ENCODE measurements at regions not wholly inside any gene's neighbourhood (a gene's known extent, or its start where the extent isn't known, plus 50 kb on each side); places are given as distances from the start of the nearest gene placed in this dataset.

- ChIA-PET CTCF (no interaction called here), POLR2A (no interaction called here)
- no TSS peak for BruUV-seq (replicated peaks)
- DNase-seq (ENCODE audit: low read depth, low spot score) (no peak), ATAC-seq (no peak)
- Histone ChIP-seq H3K4me1 (ENCODE audit: control insufficient read depth, insufficient read depth, low read length) (no peaks in the 10 kb centered on the region), H3K36me3 (ENCODE audit: control insufficient read depth, insufficient read depth, low read length) (no peaks in the 10 kb centered on the region), H3K9me3 (ENCODE audit: control insufficient read depth, insufficient read depth, low read depth, low read length) (no peaks in the 10 kb centered on the region), H3K27me3 (ENCODE audit: control insufficient read depth, insufficient read depth, low read length) (no peaks in the 10 kb centered on the region), H3K27ac (ENCODE audit: low read length) (no peak overlapping the region), H3K4me3 (ENCODE audit: low read depth in 2 of 2, low read length in 2 of 2) (no peak overlapping the region)
- intact Hi-C loops (cut with micrococcal nuclease; ENCODE audit: unreplicated experiment): no loop called here
- in situ Hi-C loops (cut with HindIII; ENCODE audit: low pct_unique_long_range_greater_than_20kb, low sequenced_read_pairs): no loop called here
- TF ChIP-seq REST (IDR thresholded peaks at IDR 0.05; ENCODE audit: insufficient read depth in 1 of 2, low read depth in 2 of 2, low read length in 1 of 2): no peak
- TF ChIP-seq POLR2AphosphoS5 (IDR thresholded peaks at IDR 0.05; ENCODE audit: low read depth, low read length): no peak
- TF ChIP-seq TCF7L2 (IDR thresholded peaks at IDR 0.05; ENCODE audit: low read depth, low read length): no peak
- no peak for TF ChIP-seq CTCF (IDR thresholded peaks at IDR 0.05)
- TF ChIP-seq SIN3A (IDR thresholded peaks at IDR 0.05; ENCODE audit: borderline replicate concordance, insufficient read depth, low read depth, low read length): no peak
Observed at GRCh38 chr10:81569488-81569887, 305.5 kb upstream of the NRG3 start.

GRCh38 chr10:81570349-81570748 lies 304.6 kb upstream of the NRG3 start:
- Histone ChIP-seq H3K4me1 (ENCODE audit: control insufficient read depth, insufficient read depth, low read length) (no peaks in the 10 kb centered on the region), H3K27ac (ENCODE audit: low read length) (no peak overlapping the region), H3K36me3 (ENCODE audit: control insufficient read depth, insufficient read depth, low read length) (no peaks in the 10 kb centered on the region), H3K27me3 (ENCODE audit: control insufficient read depth, insufficient read depth, low read length) (no peaks in the 10 kb centered on the region), H3K4me3 (ENCODE audit: low read depth in 2 of 2, low read length in 2 of 2) (no peak overlapping the region), H3K9me3 (ENCODE audit: control insufficient read depth, insufficient read depth, low read depth, low read length) (0 out of 2 replicates have a peak, but pooled peaks cover 2% of the 10 kb centered on the region)
- in situ Hi-C loops (cut with HindIII; ENCODE audit: low pct_unique_long_range_greater_than_20kb, low sequenced_read_pairs): no loop called here
- POLR2A ChIA-PET: interaction anchor here (0.6 kb wide), 1 partner anchor 304 kb away, joined by 11 read pairs; no protein-coding TSS in a partner anchor
- CTCF ChIA-PET: no interaction called here
- no peak for DNase-seq (ENCODE audit: low read depth, low spot score)
- no peak for TF ChIP-seq SIN3A (IDR thresholded peaks at IDR 0.05; ENCODE audit: borderline replicate concordance, insufficient read depth, low read depth, low read length)
- no peak for TF ChIP-seq TCF7L2 (IDR thresholded peaks at IDR 0.05; ENCODE audit: low read depth, low read length)
- no peak for TF ChIP-seq POLR2AphosphoS5 (IDR thresholded peaks at IDR 0.05; ENCODE audit: low read depth, low read length)
- TF ChIP-seq REST (IDR thresholded peaks at IDR 0.05; ENCODE audit: insufficient read depth in 1 of 2, low read depth in 2 of 2, low read length in 1 of 2): no peak
- TF ChIP-seq CTCF (IDR thresholded peaks at IDR 0.05): no peak
- BruUV-seq (replicated peaks): no TSS peak
- no peak for ATAC-seq
- intact Hi-C loops (cut with micrococcal nuclease; ENCODE audit: unreplicated experiment): no loop called here

All from Panc1 (cell line).